AG04450 (cell line): ENCODE measurements at regions not wholly inside any gene's neighbourhood (a gene's known extent, or its start where the extent isn't known, plus 50 kb on each side); places are given as distances from the start of the nearest gene placed in this dataset.

ENCODE experiments used
- CTCF ChIA-PET: fragments of 300-600, 350-600 bp; formaldehyde crosslinking; extraction: SDS; loops from one replicate; lab custom pipeline; 2022; ENCODE audit warnings: antibody characterized with exemption, inconsistent platforms; lab: Charles Lee
- POLR2A ChIA-PET: fragments of 350-600 bp; formaldehyde crosslinking; extraction: SDS; loops from one replicate; lab custom pipeline; 2021; ENCODE audit warnings: antibody characterized with exemption, inconsistent platforms; lab: Yijun Ruan, JAX
- DNase-seq: peaks from one replicate; pipeline ENCODE4 v3.0.0-alpha.2; 2011; ENCODE audit warnings: low read depth, low spot score
- H3K27ac ChIP-seq: one replicate; pipeline ENCODE4 v1.5.1; 2012; ENCODE audit warnings: low read depth, low read length, control low read depth
- H3K27me3 ChIP-seq: one replicate; pipeline ENCODE4 v1.6.0; 2012; ENCODE audit warnings: low read length; ENCODE audit not compliant: control insufficient read depth, insufficient read depth
- H3K4me3 ChIP-seq: 2 replicates; pipeline ENCODE4 v1.5.1; 2011; ENCODE audit warnings: mild to moderate bottlenecking, low read depth, low read length, control low read depth
- H3K9me3 ChIP-seq: 2 replicates; pipeline ENCODE4 v1.5.1; 2012; ENCODE audit warnings: low read length; ENCODE audit not compliant: control insufficient read depth, insufficient read depth
- TF ChIP-seq, protein P1 (sequence below): IDR thresholded peaks from 2 replicates; pipeline ENCODE4 v1.5.1; 2011; ENCODE audit warnings: low read depth, low read length, control low read depth, inconsistent platforms

DNA sequence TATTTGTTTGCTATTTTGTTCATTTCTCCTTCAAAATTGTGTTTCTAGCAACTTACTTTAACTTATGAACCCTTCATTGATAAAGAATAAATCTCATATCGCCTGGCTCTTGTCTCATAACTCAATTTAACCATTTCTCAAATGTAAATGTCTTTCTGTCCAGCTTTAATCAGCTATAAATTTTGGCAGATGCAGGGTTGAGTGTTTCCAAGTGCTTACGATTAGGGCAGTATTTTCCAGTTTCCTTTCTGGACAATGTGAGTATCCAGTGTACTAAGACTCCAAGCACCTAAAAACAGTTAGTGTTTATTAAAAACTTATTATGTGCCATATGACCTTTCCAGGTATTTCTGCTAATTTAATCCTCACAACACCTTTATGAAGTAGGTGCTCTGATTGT, 218.6 kb upstream of the GK2 start:
- no peak for DNase-seq
- TF ChIP-seq, protein P1, sequence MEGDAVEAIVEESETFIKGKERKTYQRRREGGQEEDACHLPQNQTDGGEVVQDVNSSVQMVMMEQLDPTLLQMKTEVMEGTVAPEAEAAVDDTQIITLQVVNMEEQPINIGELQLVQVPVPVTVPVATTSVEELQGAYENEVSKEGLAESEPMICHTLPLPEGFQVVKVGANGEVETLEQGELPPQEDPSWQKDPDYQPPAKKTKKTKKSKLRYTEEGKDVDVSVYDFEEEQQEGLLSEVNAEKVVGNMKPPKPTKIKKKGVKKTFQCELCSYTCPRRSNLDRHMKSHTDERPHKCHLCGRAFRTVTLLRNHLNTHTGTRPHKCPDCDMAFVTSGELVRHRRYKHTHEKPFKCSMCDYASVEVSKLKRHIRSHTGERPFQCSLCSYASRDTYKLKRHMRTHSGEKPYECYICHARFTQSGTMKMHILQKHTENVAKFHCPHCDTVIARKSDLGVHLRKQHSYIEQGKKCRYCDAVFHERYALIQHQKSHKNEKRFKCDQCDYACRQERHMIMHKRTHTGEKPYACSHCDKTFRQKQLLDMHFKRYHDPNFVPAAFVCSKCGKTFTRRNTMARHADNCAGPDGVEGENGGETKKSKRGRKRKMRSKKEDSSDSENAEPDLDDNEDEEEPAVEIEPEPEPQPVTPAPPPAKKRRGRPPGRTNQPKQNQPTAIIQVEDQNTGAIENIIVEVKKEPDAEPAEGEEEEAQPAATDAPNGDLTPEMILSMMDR, result no peak
- CTCF ChIA-PET, result no interaction called here
- Histone ChIP-seq H3K27ac (no peak overlapping the region), H3K27me3 (no peaks in the 10 kb centered on the region), H3K9me3 (no peaks in the 10 kb centered on the region), H3K4me3 (no peak overlapping the region)
- POLR2A ChIA-PET, result no interaction called here

DNA sequence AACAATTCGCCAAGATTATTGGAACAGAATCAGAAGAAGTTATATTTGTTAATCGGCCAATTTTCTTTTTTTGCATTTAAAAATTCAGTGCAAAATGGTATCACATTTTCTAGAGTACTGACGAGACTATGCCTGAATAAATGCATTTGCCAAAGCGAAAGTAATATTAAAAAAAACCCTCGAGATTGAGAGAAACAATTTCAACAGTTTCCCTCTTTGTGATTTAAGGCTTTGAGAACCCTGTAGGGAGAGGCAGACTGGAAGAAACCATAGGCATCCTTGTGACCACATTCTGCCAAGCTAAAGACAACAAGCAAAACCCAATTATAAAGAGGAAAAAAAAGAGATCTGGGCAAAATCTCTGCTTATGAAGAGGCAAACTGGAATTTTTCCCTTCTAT, 218.1 kb upstream of the GK2 start:
- Histone ChIP-seq H3K9me3 (no peaks in the 10 kb centered on the region), H3K27ac (no peak overlapping the region), H3K27me3 (no peaks in the 10 kb centered on the region), H3K4me3 (no peak overlapping the region)
- POLR2A ChIA-PET, result no interaction called here
- CTCF ChIA-PET, result no interaction called here
- TF ChIP-seq, protein P1, result no peak
- no peak for DNase-seq

DNA sequence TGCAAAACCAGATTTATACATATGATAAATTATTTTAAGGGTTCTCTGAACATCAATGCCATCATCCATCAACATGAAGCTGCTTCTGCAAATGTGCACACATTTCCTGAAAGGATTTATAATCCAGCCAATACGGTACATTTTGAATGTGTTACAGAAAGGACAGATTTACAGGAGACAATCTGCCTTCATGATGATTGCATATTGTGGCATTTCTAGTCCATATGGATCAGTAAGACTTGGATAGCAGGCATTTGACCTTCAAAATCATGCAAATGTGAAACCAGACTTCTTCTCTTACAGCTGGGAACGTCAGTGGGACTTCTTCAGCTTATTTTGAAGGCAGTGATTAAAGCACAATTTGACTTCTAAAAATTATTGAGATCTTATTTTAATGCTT, 217.3 kb upstream of the GK2 start:
- Histone ChIP-seq H3K27me3 (no peaks in the 10 kb centered on the region), H3K9me3 (no peaks in the 10 kb centered on the region), H3K27ac (no peak overlapping the region), H3K4me3 (no peak overlapping the region)
- DNase-seq, result no peak
- ChIA-PET POLR2A (no interaction called here), CTCF (no interaction called here)
- TF ChIP-seq, protein P1, result no peak

DNA sequence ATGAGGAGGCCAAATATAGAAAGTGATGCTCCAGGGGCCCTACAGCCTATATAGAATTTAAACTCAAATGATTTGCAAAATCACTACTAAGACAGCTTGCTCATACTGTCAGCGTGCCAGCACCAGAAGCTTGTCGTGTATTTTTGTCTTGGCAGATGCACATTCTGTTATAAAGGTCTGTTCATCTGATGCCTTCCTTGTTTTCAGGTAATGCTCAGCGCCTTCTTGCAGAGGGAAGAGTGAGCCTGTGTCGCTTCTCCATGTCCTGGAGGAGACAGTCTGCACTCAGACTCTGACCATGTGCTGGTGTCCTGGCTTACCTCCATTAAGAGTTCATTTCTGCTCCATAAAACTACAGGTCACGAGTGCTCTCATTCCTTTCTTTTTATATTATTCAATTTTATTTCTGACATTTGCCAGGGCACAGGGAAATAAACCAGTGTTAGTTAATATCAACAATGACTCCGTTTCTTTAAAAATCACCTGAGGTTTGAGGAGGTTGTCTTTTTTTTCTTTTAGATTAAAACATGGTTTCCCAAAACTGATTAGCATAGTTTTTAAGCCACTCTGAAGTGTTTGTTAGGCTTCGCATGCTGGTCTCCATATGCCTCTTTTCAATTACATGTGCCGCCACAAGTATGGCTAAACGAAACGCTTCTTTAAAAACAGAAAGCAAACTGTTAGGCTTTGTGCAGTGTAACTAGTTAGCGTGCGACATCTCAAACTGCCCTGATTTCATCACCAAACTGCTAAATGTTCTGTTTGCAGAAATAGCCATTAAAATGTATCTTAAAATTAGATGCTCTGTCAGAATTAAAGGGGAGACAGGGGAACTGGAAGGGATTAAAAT, 215.2 kb upstream of the GK2 start:
- Histone ChIP-seq H3K4me3 (no peak overlapping the region), H3K27me3 (no peaks in the 10 kb centered on the region), H3K27ac (no peak overlapping the region), H3K9me3 (no peaks in the 10 kb centered on the region)
- TF ChIP-seq, protein P1, result no peak
- CTCF ChIA-PET, result no interaction called here
- POLR2A ChIA-PET, result no interaction called here
- no peak for DNase-seq

DNA sequence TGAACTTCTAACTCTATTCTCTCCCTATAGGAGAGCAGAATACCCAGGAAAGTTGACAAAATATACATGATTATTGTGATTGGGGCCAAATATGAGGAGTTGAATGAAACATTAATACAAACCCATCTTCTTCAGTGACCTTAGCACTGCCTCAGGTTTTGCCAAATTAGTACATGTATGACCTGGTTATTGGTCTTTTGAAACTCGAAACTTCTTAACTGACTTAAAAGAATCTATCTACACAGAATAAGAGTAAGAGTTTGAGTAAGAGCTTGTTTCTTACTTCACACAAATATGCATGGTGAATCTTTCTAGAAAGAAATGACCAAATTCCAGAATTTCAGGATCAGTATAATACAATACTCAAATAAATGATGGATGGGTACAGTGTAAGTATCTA, 213.0 kb upstream of the GK2 start:
- Histone ChIP-seq H3K27ac (no peak overlapping the region), H3K9me3 (no peaks in the 10 kb centered on the region), H3K4me3 (no peak overlapping the region), H3K27me3 (no peaks in the 10 kb centered on the region)
- TF ChIP-seq, protein P1, result no peak
- DNase-seq, result no peak
- POLR2A ChIA-PET, result no interaction called here
- CTCF ChIA-PET, result no interaction called here
